RWPE2 (cell line): ENCODE measurements at regions not wholly inside any gene's neighbourhood (a gene's known extent, or its start where the extent isn't known, plus 50 kb on each side); places are given as distances from the start of the nearest gene placed in this dataset.

Source experiments
- ATAC-seq: fragments of 200-7000 bp; cut with Tn5 transposase; 3 replicates; pipeline ENCODE4 v1.9.1; 2021; ENCODE audit warnings: low read depth
- DNase-seq: peaks from one replicate; pipeline ENCODE4 v3.0.0-alpha.2; 2020; ENCODE audit warnings: low spot score
- H3K27ac ChIP-seq: fragments of 450-650 bp; 2 replicates; pipeline ENCODE4 v1.5.1; 2017; ENCODE audit warnings: mild to moderate bottlenecking; ENCODE audit not compliant: poor library complexity, severe bottlenecking
- H3K27me3 ChIP-seq: fragments of 250-450 bp; sonication (Bioruptor Pico); 2 replicates; pipeline ENCODE4 v1.5.1; 2021; ENCODE audit warnings: mild to moderate bottlenecking, moderate library complexity; ENCODE audit not compliant: insufficient read depth, poor library complexity, severe bottlenecking
- H3K36me3 ChIP-seq: fragments of 250-450 bp; sonication (Bioruptor Pico); 2 replicates; pipeline ENCODE4 v1.5.1; 2020; ENCODE audit warnings: low read depth, mild to moderate bottlenecking, moderate library complexity
- H3K4me1 ChIP-seq: fragments of 250-450 bp; sonication (Bioruptor Pico); 2 replicates; pipeline ENCODE4 v1.5.1; 2021; ENCODE audit warnings: mild to moderate bottlenecking, moderate library complexity; ENCODE audit not compliant: insufficient read depth, poor library complexity, severe bottlenecking
- H3K4me3 ChIP-seq: fragments of 250-450 bp; sonication (Bioruptor Pico); 2 replicates; pipeline ENCODE4 v1.5.1; 2021; ENCODE audit warnings: mild to moderate bottlenecking, moderate library complexity; ENCODE audit not compliant: severe bottlenecking
- H3K9me3 ChIP-seq: fragments of 250-450 bp; sonication (Bioruptor Pico); 2 replicates; pipeline ENCODE4 v1.5.1; 2021; ENCODE audit warnings: mild to moderate bottlenecking, moderate library complexity; ENCODE audit not compliant: severe bottlenecking
- TF ChIP-seq, protein P1 (sequence below): fragments of 450-650 bp; IDR thresholded peaks from one replicate; pipeline ENCODE4 v1.5.1; 2017; ENCODE audit warnings: mild to moderate bottlenecking, moderate library complexity; ENCODE audit not compliant: poor library complexity, severe bottlenecking

DNA sequence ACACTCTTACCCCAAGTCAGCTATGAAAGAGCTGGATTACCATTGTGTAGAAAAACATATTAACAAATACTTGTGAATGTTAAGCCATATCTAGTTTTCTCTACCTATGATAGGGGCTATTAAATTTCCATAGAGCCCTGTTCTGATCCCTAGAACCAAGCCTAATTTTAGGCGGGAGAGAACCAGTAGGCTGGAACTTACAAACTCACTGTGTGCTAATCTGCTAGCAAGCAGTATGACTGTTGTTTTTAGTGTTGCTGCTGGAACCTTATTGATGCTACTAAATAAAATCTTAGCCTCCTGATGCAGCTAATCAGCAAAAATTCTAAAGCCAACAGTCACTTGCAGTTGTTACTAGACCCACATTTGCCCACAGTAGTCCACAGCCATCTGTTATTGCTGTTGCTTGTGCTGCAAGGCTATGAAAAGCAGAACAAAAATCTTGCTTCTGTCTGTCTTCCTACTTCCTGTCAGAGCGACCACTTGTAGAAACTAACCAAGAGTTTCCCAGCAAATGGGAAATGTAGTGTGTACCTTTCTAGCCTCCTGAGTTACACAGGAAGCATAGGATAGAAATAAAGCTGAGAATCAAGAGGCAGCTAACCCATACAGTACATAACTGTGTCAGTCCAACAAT is 368.4 kb downstream of the ARL4A start:
- DNase-seq = no peak
- Histone ChIP-seq H3K27ac (no peak overlapping the region), H3K36me3 (no peaks in the 10 kb centered on the region), H3K4me3 (no peak overlapping the region), H3K4me1 (peaks cover 1% of the 10 kb centered on the region), H3K9me3 (no peaks in the 10 kb centered on the region), H3K27me3 (no peaks in the 10 kb centered on the region)
- TF ChIP-seq, protein P1, sequence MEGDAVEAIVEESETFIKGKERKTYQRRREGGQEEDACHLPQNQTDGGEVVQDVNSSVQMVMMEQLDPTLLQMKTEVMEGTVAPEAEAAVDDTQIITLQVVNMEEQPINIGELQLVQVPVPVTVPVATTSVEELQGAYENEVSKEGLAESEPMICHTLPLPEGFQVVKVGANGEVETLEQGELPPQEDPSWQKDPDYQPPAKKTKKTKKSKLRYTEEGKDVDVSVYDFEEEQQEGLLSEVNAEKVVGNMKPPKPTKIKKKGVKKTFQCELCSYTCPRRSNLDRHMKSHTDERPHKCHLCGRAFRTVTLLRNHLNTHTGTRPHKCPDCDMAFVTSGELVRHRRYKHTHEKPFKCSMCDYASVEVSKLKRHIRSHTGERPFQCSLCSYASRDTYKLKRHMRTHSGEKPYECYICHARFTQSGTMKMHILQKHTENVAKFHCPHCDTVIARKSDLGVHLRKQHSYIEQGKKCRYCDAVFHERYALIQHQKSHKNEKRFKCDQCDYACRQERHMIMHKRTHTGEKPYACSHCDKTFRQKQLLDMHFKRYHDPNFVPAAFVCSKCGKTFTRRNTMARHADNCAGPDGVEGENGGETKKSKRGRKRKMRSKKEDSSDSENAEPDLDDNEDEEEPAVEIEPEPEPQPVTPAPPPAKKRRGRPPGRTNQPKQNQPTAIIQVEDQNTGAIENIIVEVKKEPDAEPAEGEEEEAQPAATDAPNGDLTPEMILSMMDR = no peak
- no peak for ATAC-seq

DNA sequence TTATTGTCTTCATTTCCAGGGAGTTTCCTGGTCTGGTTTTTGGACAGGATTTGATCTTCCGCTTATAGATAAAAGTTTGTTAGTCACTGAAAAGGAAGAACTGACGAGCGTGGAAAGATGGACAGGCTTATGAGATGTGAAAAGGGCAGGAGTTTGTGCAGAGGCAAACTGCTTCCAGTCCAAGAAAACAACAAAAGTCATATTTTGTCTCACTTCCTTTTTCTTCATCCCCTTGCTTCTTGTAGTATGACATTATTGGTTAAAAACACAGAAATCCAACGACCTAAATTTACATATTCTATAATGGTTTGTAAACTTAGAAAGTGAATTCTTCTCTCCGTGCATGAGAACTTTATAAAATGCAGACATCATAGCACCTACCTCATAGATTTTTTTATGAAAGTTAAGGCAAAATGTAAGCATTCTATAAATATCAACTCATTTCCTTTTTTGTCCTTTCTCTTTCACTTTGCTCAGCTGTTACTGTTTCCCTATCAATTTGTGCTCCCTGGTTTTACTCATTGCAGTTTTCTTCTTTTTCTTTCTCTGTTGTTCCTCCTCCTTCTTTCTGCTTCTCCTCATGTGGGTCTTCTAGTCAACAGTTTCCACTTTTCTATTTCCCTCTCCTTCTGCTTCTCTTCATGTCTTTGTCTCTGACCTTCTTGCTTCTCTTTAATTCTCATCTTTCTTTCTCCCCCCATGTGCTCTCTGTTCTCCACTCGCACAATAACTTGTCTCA is 370.2 kb downstream of the ARL4A start:
- no peak for DNase-seq
- ATAC-seq = no peak
- no peaks in the 10 kb centered on the region for H3K9me3 ChIP-seq

DNA sequence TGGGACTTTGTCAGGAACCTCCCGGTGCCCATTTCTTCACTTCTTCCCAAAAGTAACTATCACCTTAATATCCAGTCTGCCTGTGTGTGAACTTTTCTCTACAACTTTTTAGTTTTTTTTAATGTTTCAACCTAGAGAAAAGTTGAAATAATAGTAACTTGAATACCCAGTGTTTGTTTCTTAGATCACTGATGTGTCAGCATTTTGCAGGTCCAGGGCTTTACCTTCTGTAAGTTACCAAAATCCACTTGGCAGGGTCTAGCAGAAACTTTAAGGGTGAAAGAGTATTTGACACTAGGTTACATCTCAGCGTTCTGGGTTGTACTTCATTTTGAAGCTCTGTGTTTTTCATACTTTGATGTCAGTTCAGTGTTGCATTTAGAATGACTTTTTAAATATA is 372.7 kb downstream of the ARL4A start:
- TF ChIP-seq, protein P1 = no peak
- Histone ChIP-seq H3K9me3 (no peaks in the 10 kb centered on the region), H3K27me3 (no peaks in the 10 kb centered on the region), H3K4me1 (no peaks in the 10 kb centered on the region), H3K36me3 (no peaks in the 10 kb centered on the region), H3K4me3 (no peak overlapping the region), H3K27ac (no peak overlapping the region)
- ATAC-seq (no peak), DNase-seq (no peak)

More for the DNA sequence above, 370.2 kb downstream of the ARL4A start:
- Histone ChIP-seq H3K36me3 (no peaks in the 10 kb centered on the region), H3K27me3 (no peaks in the 10 kb centered on the region), H3K4me1 (no peaks in the 10 kb centered on the region), H3K4me3 (no peak overlapping the region), H3K27ac (no peak overlapping the region)
- TF ChIP-seq, protein P1 = no peak

DNA sequence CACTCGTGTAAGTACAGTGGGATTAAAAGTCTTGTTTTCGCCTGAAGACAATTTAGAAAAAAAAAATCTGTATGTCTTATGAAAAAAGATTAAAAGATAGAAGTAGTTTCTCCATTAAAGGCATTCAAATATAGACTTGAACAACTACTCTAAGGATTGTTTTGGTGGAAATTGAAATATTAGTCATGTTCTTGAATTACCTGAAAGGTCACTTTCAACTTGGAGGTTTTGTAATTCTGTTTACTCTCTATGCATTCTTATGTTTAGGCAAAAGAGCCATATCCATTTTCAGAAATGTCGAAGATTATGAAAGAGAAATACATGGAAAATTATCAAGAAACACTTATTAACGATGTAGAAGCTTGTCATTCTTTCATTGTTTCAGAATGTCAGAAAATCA is 373.7 kb downstream of the ARL4A start:
- no peaks in the 10 kb centered on the region for H3K4me1 ChIP-seq
- H3K9me3 ChIP-seq = no peaks in the 10 kb centered on the region
- no peak overlapping the region for H3K27ac ChIP-seq
- TF ChIP-seq, protein P1 = no peak
- no peaks in the 10 kb centered on the region for H3K36me3 ChIP-seq
- H3K4me3 ChIP-seq = no peak overlapping the region
- DNase-seq = no peak
- ATAC-seq = no peak
- no peaks in the 10 kb centered on the region for H3K27me3 ChIP-seq

DNA sequence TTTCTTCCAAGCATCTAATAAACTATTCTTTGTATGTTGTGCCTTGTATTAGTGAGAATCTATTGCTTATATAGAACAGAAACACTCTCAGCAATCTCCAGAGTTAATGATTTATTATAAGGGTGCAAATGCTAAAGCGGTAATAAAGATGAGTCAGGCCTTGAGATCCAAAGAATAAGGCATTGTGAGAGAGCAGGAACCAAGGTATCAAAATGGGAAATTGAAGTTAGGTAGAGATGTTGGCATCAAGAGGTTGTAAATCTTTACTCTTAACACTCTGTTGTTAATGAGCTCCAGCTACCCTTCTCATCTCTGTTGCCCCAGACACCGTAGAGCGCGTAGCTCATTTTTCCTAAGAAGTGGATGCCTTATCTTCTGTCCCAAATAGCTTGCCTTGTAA is 375.2 kb downstream of the ARL4A start:
- Histone ChIP-seq H3K27ac (no peak overlapping the region), H3K4me1 (no peaks in the 10 kb centered on the region), H3K9me3 (no peaks in the 10 kb centered on the region), H3K27me3 (no peaks in the 10 kb centered on the region), H3K36me3 (no peaks in the 10 kb centered on the region), H3K4me3 (no peak overlapping the region)
- TF ChIP-seq, protein P1 = no peak
- ATAC-seq (no peak), DNase-seq (no peak)
